Thymus (tissue), 11 donors: ENCODE measurements at regions not wholly inside any gene's neighbourhood (a gene's known extent, or its start where the extent isn't known, plus 50 kb on each side); places are given as distances from the start of the nearest gene placed in this dataset.

Experiments
- DNase-seq, 9 donors: peaks; one replicate each; pipeline ENCODE4 v3.0.0-alpha.2; 2013; ENCODE audit warnings: low spot score in 9 of 9, low read depth in 6 of 9, missing footprints in 1 of 9
- H3K27ac ChIP-seq, 2 donors: one replicate each; pipeline ENCODE4 v1.5.1; 2013; ENCODE audit warnings: control low read depth in 1 of 2, low read depth in 1 of 2, low read length in 1 of 2, mild to moderate bottlenecking in 1 of 2, moderate library complexity in 1 of 2
- H3K27me3 ChIP-seq, 2 donors: one replicate each; pipeline ENCODE4 v1.5.1; 2013; ENCODE audit warnings: low read length in 1 of 2; ENCODE audit not compliant: control insufficient read depth in 2 of 2, insufficient read depth in 1 of 2
- H3K36me3 ChIP-seq, 2 donors: one replicate each; pipeline ENCODE4 v1.5.1; 2013; ENCODE audit warnings: low read length in 1 of 2, mild to moderate bottlenecking in 1 of 2, moderate library complexity in 1 of 2; ENCODE audit not compliant: control insufficient read depth in 2 of 2, insufficient read depth in 2 of 2
- H3K4me1 ChIP-seq, 2 donors: one replicate each; pipeline ENCODE4 v1.5.1; 2013; ENCODE audit warnings: low read length in 2 of 2; ENCODE audit not compliant: control insufficient read depth in 2 of 2, insufficient read depth in 2 of 2
- H3K4me3 ChIP-seq, 2 donors: one replicate each; pipeline ENCODE4 v1.5.1; 2013; ENCODE audit warnings: low read length in 2 of 2, control low read depth in 1 of 2, mild to moderate bottlenecking in 1 of 2
- H3K9me3 ChIP-seq, 2 donors: one replicate each; pipeline ENCODE4 v1.5.1; 2013; ENCODE audit warnings: low read length in 1 of 2, mild to moderate bottlenecking in 1 of 2; ENCODE audit not compliant: control insufficient read depth in 2 of 2, insufficient read depth in 1 of 2
- WGBS: extraction: QIAGEN DNeasy Blood & Tissue Kit; methylation state at CpG from one replicate; pipeline ENCODE4 v1.1.7; 2013; 5-methylcytosine and 5-hydroxymethylcytosine counted together
- donor health status: healthy.

DNA sequence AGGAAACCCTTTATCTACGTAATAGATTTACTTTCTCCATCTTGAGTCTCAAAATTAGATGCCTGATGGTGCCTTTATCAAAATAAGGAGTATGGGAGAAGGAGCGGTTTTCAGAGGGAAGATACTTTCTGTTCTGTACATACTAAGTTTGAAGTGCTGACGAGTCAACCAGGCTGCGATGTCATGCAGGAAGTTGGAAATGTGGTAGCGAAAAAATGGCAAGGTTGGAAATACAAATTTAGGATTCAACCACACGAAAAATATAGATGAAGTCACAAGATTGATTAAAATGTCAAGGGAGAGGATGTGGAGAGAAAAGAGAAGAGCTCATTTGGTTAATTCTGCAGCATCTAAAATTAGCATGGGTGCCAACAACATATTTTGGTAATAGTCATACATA, 129.5 kb downstream of the FOXD1 start:
- 85% methylated on average over 6 of the region's 6 CpGs for WGBS
- Histone ChIP-seq H3K27me3 (peaks cover 2 to 27% of the 10 kb centered on the region in 2 donors), H3K36me3 (no peaks in the 10 kb centered on the region), H3K4me1 (no peaks in the 10 kb centered on the region), H3K27ac (no peak overlapping the region), H3K4me3 (no peak overlapping the region), H3K9me3 (no peaks in the 10 kb centered on the region)
- no peak for DNase-seq

DNA sequence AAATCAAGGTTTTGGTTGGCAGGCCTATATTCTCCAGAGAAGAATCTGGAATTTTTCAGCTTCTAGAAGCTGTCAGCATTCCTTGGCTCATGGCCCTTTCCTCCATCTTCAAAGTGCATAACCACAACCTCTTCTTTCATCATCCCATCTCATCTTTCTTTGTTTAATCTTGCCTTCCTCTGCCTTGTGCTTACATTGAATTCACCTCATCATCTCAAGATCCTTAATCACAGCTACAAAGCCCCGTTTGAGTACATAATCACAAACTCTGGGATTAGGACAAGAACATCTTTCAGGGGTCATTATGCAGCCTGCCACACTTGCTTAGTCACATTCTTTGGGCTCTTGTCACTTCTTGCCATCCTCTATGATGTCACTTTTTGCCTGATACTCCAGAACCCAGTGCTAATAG, 130.3 kb downstream of the FOXD1 start:
- Histone ChIP-seq H3K4me1 (no peaks in the 10 kb centered on the region), H3K27ac (no peak overlapping the region), H3K9me3 (no peaks in the 10 kb centered on the region), H3K36me3 (no peaks in the 10 kb centered on the region), H3K27me3 (peaks cover 2 to 31% of the 10 kb centered on the region in 2 donors), H3K4me3 (no peak overlapping the region)
- no peak for DNase-seq
- 88% methylated on average over 1 of the region's 1 CpG for WGBS

DNA sequence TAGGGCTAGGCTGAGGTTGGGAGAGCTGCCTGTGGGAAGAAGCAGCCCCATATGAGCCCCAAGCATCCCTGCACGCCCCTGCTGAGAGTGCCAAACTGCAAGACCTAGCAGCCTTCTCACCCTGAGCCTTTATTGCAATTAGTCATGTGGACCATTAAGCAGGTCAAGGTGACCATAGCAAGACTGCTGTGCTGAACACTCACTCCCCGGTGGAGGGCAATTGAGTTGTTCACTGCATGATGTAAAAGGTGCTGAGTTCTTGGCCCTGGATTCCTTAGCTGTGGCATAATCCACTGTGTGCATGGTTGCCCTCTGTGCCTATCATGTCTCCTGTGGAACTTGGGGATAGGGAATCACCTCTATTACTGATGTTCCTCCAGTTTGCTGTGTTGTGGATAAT, 131.1 kb downstream of the FOXD1 start:
- no peaks in the 10 kb centered on the region for H3K9me3 ChIP-seq
- no peaks in the 10 kb centered on the region for H3K36me3 ChIP-seq
- WGBS = 79% methylated on average over 2 of the region's 2 CpGs
- H3K4me3 ChIP-seq = no peak overlapping the region
- no peaks in the 10 kb centered on the region for H3K4me1 ChIP-seq
- DNase-seq = no peak
- H3K27me3 ChIP-seq = peaks cover 2 to 35% of the 10 kb centered on the region in 2 donors
- H3K27ac ChIP-seq = no peak overlapping the region

DNA sequence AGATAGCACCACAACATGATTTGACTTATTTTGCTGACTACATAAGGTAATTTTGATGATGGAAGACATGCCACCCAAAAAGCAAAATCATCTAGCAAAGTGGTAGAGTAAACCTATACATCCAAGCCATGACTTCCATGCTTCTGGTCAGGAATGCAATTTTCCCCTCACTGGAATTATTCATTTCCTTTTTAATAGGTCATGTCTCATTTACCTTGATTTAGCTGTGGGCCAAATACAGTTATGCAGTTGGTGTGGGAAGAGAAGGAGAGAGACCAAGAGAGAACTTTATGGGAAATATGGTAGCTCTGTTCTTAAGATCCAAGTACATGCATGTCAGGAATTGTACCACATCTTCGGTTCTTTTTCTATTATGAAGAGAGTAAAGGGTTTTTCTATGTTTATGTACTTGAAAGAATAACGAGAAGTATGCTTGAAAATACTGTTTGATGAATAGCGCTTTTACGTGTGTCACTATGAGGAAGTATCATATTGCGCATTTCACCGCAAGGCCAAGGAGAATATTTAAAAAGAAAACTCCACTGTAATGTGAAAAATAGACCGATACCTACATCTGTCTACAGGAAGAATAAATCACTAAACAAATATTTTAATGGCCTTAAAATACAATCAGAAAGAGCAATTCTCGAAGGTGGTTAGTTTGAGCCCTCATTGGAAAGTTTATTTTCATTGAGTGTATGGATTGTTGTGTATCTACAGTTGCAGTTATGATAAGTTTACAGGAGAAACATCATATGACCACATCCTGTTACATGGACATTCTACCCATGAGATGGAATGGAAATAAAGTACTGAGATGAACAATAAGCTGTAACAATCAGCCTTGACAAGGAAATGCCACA, 134.0 kb downstream of the FOXD1 start:
- Histone ChIP-seq H3K4me1 (no peaks in the 10 kb centered on the region), H3K9me3 (no peaks in the 10 kb centered on the region), H3K27ac (no peak overlapping the region), H3K36me3 (no peaks in the 10 kb centered on the region), H3K4me3 (no peak overlapping the region), H3K27me3 (peaks cover 23 to 61% of the 10 kb centered on the region in 2 donors)
- WGBS = 55% methylated on average over 8 of the region's 8 CpGs
- no peak for DNase-seq

DNA sequence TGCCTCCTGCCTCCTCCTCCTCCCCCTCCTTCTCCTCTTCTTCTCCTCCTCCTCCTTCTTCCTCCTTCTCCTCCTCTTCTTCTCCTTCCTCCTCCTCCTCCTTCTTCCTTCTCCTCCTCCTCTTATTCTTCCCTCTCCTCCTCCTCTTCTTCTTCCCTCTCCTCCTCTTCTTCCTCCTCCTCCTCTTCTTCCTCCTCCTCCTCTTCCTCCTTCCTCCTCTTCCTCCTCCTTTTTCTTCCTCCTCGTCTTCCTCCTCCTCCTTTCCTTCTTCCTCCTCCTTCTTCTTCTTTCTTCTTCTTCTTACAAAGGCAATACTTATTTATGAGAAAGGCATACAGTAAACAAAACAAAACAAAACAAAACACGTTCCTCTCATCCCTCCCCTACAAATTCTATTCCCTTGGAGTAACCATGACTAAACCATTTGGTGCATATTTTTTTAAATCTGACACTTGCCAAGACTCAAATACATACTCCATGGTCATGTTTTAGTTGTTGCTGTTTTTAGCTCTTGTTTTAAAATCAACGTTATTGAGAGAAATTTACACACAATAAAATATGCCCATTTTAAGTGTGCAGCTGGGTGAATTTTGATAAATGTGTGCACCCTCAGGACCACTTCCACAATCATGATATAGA, 135.6 kb downstream of the FOXD1 start:
- peaks cover 24 to 68% of the 10 kb centered on the region in 2 donors for H3K27me3 ChIP-seq

DNA sequence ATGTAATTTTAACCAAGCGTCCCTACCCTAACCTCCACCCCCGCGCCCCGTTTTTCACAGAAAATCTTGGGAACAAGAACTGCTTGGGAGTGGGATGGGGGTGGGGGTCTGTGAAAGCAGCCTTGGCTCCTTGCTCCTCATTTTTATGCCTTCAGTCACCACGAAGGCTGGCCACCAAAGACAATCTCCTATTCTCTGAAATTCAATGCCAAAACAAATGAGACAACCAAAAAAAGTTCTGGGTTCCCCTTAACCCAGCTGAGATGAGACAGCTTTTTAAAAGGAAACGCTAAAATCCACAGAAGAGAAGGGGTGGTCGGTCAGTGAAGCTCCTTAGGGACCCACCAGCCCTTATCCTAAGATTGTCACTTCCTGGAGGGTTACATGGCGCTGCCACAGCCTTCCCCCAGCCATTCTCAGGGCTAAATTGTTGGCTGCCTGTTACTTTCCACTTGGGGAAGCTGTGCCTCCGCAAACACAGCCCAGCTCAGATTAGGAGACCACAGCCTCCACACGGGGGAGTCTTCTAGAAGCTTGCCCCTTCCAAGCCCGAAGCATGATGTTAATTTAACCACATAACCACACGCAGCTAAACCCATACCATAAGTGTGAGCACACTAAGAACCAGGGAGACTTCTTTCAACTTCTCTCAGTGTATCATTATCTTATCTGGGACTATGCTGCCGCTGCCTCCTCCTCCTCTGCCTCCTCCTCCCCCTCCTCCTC, 136.3 kb downstream of the FOXD1 start:
- Histone ChIP-seq H3K27ac (no peak overlapping the region), H3K4me3 (no peak overlapping the region), H3K9me3 (no peaks in the 10 kb centered on the region), H3K27me3 (peaks cover 24 to 73% of the 10 kb centered on the region in 2 donors), H3K4me1 (no peaks in the 10 kb centered on the region), H3K36me3 (no peaks in the 10 kb centered on the region)
- 10% methylated on average over 13 of the region's 13 CpGs for WGBS
- DNase-seq = peak in 2 of 9 donors; percentile 1 to 33

More for the DNA sequence above, 135.6 kb downstream of the FOXD1 start:
- WGBS = 66% methylated on average over 3 of the region's 3 CpGs
- Histone ChIP-seq H3K4me3 (no peak overlapping the region), H3K9me3 (no peaks in the 10 kb centered on the region), H3K4me1 (no peaks in the 10 kb centered on the region), H3K27ac (no peak overlapping the region), H3K36me3 (no peaks in the 10 kb centered on the region)
- DNase-seq = no peak

DNA sequence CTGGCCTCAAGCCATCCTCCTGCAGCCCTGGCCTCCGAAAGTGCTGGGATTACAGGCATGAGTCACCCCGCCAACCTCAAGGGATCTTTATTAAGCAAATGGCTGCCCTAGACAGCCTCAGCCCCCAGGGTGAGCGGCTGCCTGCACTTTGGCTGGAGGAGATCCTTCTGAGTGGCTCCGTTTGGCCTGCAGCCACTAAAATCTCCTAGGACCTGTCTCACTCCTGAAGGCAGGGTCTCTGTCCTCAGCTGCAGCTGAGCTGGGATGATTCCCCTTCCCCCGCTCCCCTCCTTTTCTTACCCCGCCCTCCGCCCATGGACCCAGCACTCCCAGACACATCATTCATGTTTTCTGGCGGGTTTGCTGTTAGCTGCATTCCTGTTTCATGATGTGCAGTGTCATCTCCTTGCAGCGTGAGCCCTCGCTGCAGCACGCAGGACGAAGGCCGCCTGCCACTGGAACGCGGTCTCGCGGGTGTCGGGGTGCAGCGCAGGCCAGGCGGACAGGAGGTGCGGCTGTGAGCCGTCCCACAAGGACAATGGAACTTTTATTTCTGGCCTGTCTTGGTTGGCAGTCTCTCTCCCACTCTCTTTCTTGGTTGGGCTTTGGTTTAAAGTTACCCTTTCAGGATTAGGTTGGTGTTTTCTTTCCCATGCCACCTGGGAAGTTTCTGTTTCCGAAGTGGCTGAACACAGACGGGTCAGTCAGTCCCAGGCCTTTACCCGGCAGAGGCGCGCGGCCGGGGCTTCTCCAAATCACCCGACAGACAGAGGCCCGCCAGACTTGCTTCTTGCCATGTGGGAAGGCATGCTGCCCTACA, 137.1 kb downstream of the FOXD1 start:
- Histone ChIP-seq H3K4me3 (no peak overlapping the region), H3K36me3 (no peaks in the 10 kb centered on the region), H3K9me3 (no peaks in the 10 kb centered on the region), H3K27me3 (peaks cover 29 to 75% of the 10 kb centered on the region in 2 donors), H3K27ac (no peak overlapping the region), H3K4me1 (no peaks in the 10 kb centered on the region)
- WGBS = 16% methylated on average over 31 of the region's 31 CpGs
- no peak for DNase-seq

DNA sequence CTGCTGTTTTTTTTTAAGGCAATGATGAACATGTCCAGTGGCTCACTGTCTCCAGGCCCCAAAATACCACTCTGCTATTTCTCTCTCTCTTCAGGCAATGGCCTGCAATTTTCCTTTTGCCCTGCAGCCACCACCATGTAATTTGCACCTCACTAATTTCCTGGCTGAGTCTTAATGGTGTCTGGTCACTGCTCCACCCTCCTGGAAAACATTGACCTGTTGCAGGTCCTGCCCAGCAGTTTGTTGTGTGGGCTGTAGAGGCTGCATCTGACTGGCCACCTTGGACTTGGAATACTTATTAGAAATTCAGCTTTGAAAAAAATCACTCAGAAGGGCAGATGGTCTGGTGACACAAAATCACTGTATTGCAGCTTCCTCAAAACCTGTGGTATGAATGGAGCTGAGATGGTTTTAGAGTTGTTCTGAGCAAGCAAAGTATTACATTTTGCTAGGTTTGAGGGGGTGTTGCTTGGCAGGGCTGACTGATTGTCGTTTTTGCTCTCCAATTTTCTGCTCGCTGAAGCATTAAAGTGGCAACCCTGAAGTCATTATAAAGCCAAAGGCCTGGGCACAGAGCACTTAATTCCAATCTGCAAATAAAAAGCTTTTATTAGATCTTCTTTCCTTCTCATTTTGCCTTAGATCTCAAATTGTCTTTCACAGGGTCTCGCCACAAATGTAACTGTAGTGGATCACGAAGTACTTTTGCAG, 134.8 kb downstream of the TMEM174 start:
- Histone ChIP-seq H3K9me3 (peaks cover 0 to 2% of the 10 kb centered on the region in 2 donors), H3K4me1 (no peaks in the 10 kb centered on the region), H3K27ac (no peak overlapping the region), H3K27me3 (peaks cover 55 to 91% of the 10 kb centered on the region in 2 donors), H3K4me3 (no peak overlapping the region), H3K36me3 (no peaks in the 10 kb centered on the region)
- DNase-seq = no peak
- 61% methylated on average over 4 of the region's 4 CpGs for WGBS
